GM12878 (cell line): ENCODE measurements at regions not wholly inside any gene's neighbourhood (a gene's known extent, or its start where the extent isn't known, plus 50 kb on each side); places are given as distances from the start of the nearest gene placed in this dataset.

Experiments
- CTCF ChIP-seq, 3 experiments: IDR thresholded peaks in 2 of 3; conservative IDR thresholded peaks in 1 of 3; 2 replicates each; pipeline ENCODE4 v1.5.1; 2011; ENCODE audit warnings: low read depth in 3 of 3, low read length in 3 of 3, mild to moderate bottlenecking in 3 of 3, control low read depth in 2 of 3, moderate library complexity in 2 of 3, inconsistent platforms in 1 of 3, mixed read lengths in 1 of 3; ENCODE audit not compliant: control insufficient read depth in 2 of 3, insufficient read depth in 1 of 3; ENCODE audit errors: extremely low read depth in 1 of 3
- POLR2AphosphoS5 ChIP-seq: IDR thresholded peaks from 2 replicates; pipeline ENCODE4 v1.6.1; 2011; ENCODE audit warnings: mild to moderate bottlenecking, low read length, inconsistent platforms

- TF ChIP-seq CTCF (IDR thresholded peaks at IDR 0.05 in 2 of 3, conservative IDR thresholded peaks at IDR 0.05 in 1 of 3; ENCODE audit: control insufficient read depth in 2 of 3, extremely low read depth in 1 of 3, insufficient read depth in 1 of 3, low read depth in 3 of 3, low read length in 3 of 3), result no peak
- TF ChIP-seq POLR2AphosphoS5, result no peak
These were observed 353.1 kb upstream of the GBE1 start for GRCh38 chr3:82114589-82114988.
